Endothelial cell of umbilical vein (primary cell): ENCODE measurements at regions not wholly inside any gene's neighbourhood (a gene's known extent, or its start where the extent isn't known, plus 50 kb on each side); places are given as distances from the start of the nearest gene placed in this dataset.

ENCODE experiments used
- BruUV-seq: library from RNA; stranded (reverse); fragments of 400-500 nt; replicated peaks from 2 replicates; lab custom pipeline; 2021; lab: Mats Ljungman, UMichigan
- CTCF ChIA-PET: fragments of 300-600, 350-600 bp; sonication (Branson Sonifier 250); formaldehyde crosslinking; loops from one replicate; lab custom pipeline; 2021; ENCODE audit warnings: antibody characterized with exemption, inconsistent platforms; lab: Charles Lee
- POLR2A ChIA-PET: fragments of 300-600, 350-600 bp; sonication (Branson Sonifier 250); formaldehyde crosslinking; loops from one replicate; lab custom pipeline; 2021; ENCODE audit warnings: antibody characterized with exemption, inconsistent platforms; lab: Charles Lee
- DNase-seq: peaks from one replicate; pipeline ENCODE4 v3.0.0-alpha.2; 2011; ENCODE audit warnings: low read depth, low spot score
- FAIRE-seq: peaks from 2 replicates; lab custom pipeline; 2011; peaks lifted over from hg19 to GRCh38; lab: Jason Lieb, UNC
- H2AFZ ChIP-seq: 2 replicates; pipeline ENCODE4 v1.6.0; 2012; ENCODE audit warnings: low read depth, low read length, control low read depth, inconsistent platforms
- H3K27ac ChIP-seq: 2 replicates; pipeline ENCODE4 v1.5.1; 2011; ENCODE audit warnings: low read depth, mild to moderate bottlenecking, control low read depth, low read length, moderate library complexity; ENCODE audit not compliant: insufficient read depth
- H3K27me3 ChIP-seq, 2 experiments: 2 replicates each; pipeline versions ENCODE4 v1.6.0 to v1.6.1; 2011; ENCODE audit warnings: low read length in 2 of 2, mixed read lengths in 1 of 2; ENCODE audit not compliant: control insufficient read depth in 2 of 2, insufficient read depth in 2 of 2
- H3K36me3 ChIP-seq, 2 experiments: 2 replicates in 1 of 2; 3 replicates in 1 of 2; pipeline ENCODE4 v1.5.1; 2011; ENCODE audit warnings: low read length in 2 of 2, mild to moderate bottlenecking in 1 of 2, moderate library complexity in 1 of 2; ENCODE audit not compliant: control insufficient read depth in 2 of 2, insufficient read depth in 2 of 2; ENCODE audit errors: extremely low read depth in 1 of 2
- H3K4me1 ChIP-seq: 3 replicates; pipeline ENCODE4 v1.5.1; 2011; ENCODE audit warnings: mild to moderate bottlenecking, low read length; ENCODE audit not compliant: control insufficient read depth, insufficient read depth; ENCODE audit errors: extremely low read depth
- H3K4me2 ChIP-seq: 2 replicates; pipeline ENCODE4 v1.6.1; 2011; ENCODE audit warnings: low read length, control low read depth, mixed read lengths; ENCODE audit not compliant: insufficient read depth
- H3K4me3 ChIP-seq, 3 experiments: fragments of 200-600 bp in 1 of 3; sonication (generic), shearing (Covaris generic) in 1 of 3; replicated peaks in 1 of 3; 2 replicates each; pipeline ENCODE4 v1.5.1; 2011 to 2016; ENCODE audit warnings: control low read depth in 3 of 3, low read length in 3 of 3, mild to moderate bottlenecking in 2 of 3, inconsistent platforms in 1 of 3, low read depth in 1 of 3, moderate library complexity in 1 of 3; ENCODE audit not compliant: insufficient read depth in 1 of 3
- H3K79me2 ChIP-seq: 2 replicates; pipeline ENCODE4 v1.6.0; 2012; ENCODE audit warnings: low read length, inconsistent platforms; ENCODE audit not compliant: control insufficient read depth, insufficient read depth
- H3K9ac ChIP-seq: replicated peaks from 2 replicates; pipeline ENCODE3; 2011; ENCODE audit warnings: low read length, control low read depth; ENCODE audit not compliant: insufficient read depth; ENCODE audit errors: extremely low read depth
- H3K9me1 ChIP-seq: replicated peaks from 3 replicates; pipeline ENCODE4 v1.6.0; 2011; ENCODE audit warnings: mild to moderate bottlenecking, low read length; ENCODE audit not compliant: control insufficient read depth, insufficient read depth; ENCODE audit errors: extremely low read depth
- H3K9me3 ChIP-seq: replicated peaks from 2 replicates; pipeline ENCODE4 v1.5.1; 2012; ENCODE audit warnings: low read length, inconsistent platforms; ENCODE audit not compliant: control insufficient read depth, insufficient read depth
- H4K20me1 ChIP-seq: replicated peaks from 2 replicates; pipeline ENCODE3; 2011; ENCODE audit warnings: mild to moderate bottlenecking, low read length; ENCODE audit not compliant: control insufficient read depth, insufficient read depth; ENCODE audit errors: extremely low read depth
- CTCF ChIP-seq, 2 donors: IDR thresholded peaks; 1 replicate in 1 of 2; 2 replicates in 1 of 2; pipeline ENCODE4 v1.5.1; 2011; ENCODE audit warnings: low read length in 2 of 2, mild to moderate bottlenecking in 2 of 2, moderate library complexity in 2 of 2, control low read depth in 1 of 2, inconsistent platforms in 1 of 2, low read depth in 1 of 2; ENCODE audit not compliant: insufficient read depth in 1 of 2; ENCODE audit errors: extremely low read depth in 1 of 2
- EZH2 ChIP-seq: IDR thresholded peaks from 2 replicates; pipeline ENCODE4 v1.6.1; 2012; ENCODE audit warnings: borderline replicate concordance, low read depth, mild to moderate bottlenecking, moderate library complexity, low read length, inconsistent platforms; ENCODE audit not compliant: severe bottlenecking
- JUN ChIP-seq: IDR thresholded peaks from 2 replicates; pipeline ENCODE4 v1.6.1; 2011; ENCODE audit warnings: borderline replicate concordance, low read depth; ENCODE audit not compliant: insufficient read length, insufficient read depth
- MYC ChIP-seq: IDR thresholded peaks from one replicate; pipeline ENCODE4 v1.6.1; 2011; ENCODE audit warnings: mild to moderate bottlenecking, low read depth, low read length
- POLR2A ChIP-seq: IDR thresholded peaks from 2 replicates; pipeline ENCODE4 v1.6.1; 2012; ENCODE audit warnings: low read depth, mild to moderate bottlenecking, control low read depth, low read length
- POLR2AphosphoS5 ChIP-seq: IDR thresholded peaks from 2 replicates; pipeline ENCODE4 v1.6.1; 2012; ENCODE audit warnings: low read depth, mild to moderate bottlenecking, control low read depth, low read length, moderate library complexity; ENCODE audit not compliant: insufficient read depth
- dilution Hi-C: fragments of 300-500 bp; cut with MboI; formaldehyde crosslinking; loops from one replicate; pipeline ENCODE4 v1.15.0; 2019; ENCODE audit warnings: low sequenced_read_pairs; ENCODE audit not compliant: extremely low pct_ligation_motif_present
- intact Hi-C: fragments of 100-400 bp; cut with micrococcal nuclease; formaldehyde crosslinking; loops from one replicate; pipeline ENCODE4 v1.10.0; 2022

- no peak for FAIRE-seq
- no peak overlapping the region for H3K4me2 ChIP-seq
- no peaks in the 10 kb centered on the region for H3K9me1 ChIP-seq
- no peaks in the 10 kb centered on the region for H3K4me1 ChIP-seq
- no peaks in the 10 kb centered on the region for H3K27me3 ChIP-seq
- H3K36me3 ChIP-seq, result no peaks in the 10 kb centered on the region
- H3K79me2 ChIP-seq, result no peaks in the 10 kb centered on the region
- intact Hi-C loops, result no loop called here
- no peak overlapping the region for H3K27ac ChIP-seq
- no peak for DNase-seq
- no peak for TF ChIP-seq POLR2AphosphoS5
- no peak for TF ChIP-seq CTCF (IDR thresholded peaks at IDR 0.05; ENCODE audit: extremely low read depth in 1 of 2, insufficient read depth in 1 of 2, low read depth in 1 of 2, low read length in 2 of 2)
- no peak for TF ChIP-seq JUN
- no peak for TF ChIP-seq EZH2
- no peak overlapping the region for H3K9ac ChIP-seq
- no peak overlapping the region for H3K4me3 ChIP-seq
- H2AFZ ChIP-seq, result no peak overlapping the region
- dilution Hi-C loops, result no loop called here
- ChIA-PET CTCF (no interaction called here), POLR2A (no interaction called here)
- H4K20me1 ChIP-seq, result no peaks in the 10 kb centered on the region
- H3K9me3 ChIP-seq, result peaks cover 2% of the 10 kb centered on the region
- BruUV-seq, result no TSS peak
These were observed 563.3 kb downstream of the DOK5 start for GRCh38 chr20:55038684-55039083.

DNA sequence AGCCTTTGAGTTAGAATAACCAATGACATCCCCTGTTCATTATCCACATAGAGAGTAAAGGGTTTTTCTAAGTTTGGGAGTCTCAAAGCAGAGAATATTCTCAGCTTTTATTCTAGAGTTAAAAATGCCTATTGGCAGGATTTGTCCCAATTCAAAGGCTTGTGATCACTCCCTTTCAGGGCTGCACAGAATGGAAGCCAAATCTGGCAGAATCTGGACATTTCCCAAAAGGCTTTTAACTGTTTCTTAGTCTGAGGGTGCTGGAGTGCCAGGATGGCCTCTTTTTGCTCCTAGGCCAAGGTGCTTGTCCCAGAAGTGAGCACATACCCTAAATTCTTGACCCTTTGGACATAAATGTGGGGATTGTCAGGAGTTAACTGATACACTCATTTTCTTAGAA is 556.6 kb downstream of the DOK5 start:
- no peaks in the 10 kb centered on the region for H3K36me3 ChIP-seq
- no peak overlapping the region for H3K9ac ChIP-seq
- dilution Hi-C loops (no loop called here), intact Hi-C loops (no loop called here)
- H3K4me2 ChIP-seq, result no peak overlapping the region
- POLR2A ChIA-PET, result no interaction called here
- CTCF ChIA-PET, result no interaction called here
- no peak overlapping the region for H2AFZ ChIP-seq
- no peaks in the 10 kb centered on the region for H3K9me1 ChIP-seq
- no peak for TF ChIP-seq POLR2A
- TF ChIP-seq POLR2AphosphoS5, result no peak
- no peak for TF ChIP-seq MYC
- BruUV-seq, result no TSS peak
- FAIRE-seq, result no peak
- no peak overlapping the region for H3K4me3 ChIP-seq
- H3K79me2 ChIP-seq, result no peaks in the 10 kb centered on the region
- no peaks in the 10 kb centered on the region for H3K4me1 ChIP-seq
- no peak overlapping the region for H3K27ac ChIP-seq
- H4K20me1 ChIP-seq, result no peaks in the 10 kb centered on the region
- H3K27me3 ChIP-seq, result no peaks in the 10 kb centered on the region
- DNase-seq, result no peak
- peaks cover 2% of the 10 kb centered on the region for H3K9me3 ChIP-seq
